CD4-positive, alpha-beta memory T cell (primary cell): ENCODE measurements at regions not wholly inside any gene's neighbourhood (a gene's known extent, or its start where the extent isn't known, plus 50 kb on each side); places are given as distances from the start of the nearest gene placed in this dataset.

Experiments used
- CTCF ChIA-PET: fragments of 350-600 bp; sonication (Branson Sonifier 250); formaldehyde crosslinking; loops from one replicate; lab custom pipeline; 2021; ENCODE audit warnings: inconsistent platforms; ENCODE audit not compliant: partially characterized antibody; lab: Charles Lee
- POLR2A ChIA-PET: fragments of 350-600 bp; sonication (Branson Sonifier 250); formaldehyde crosslinking; loops from one replicate; lab custom pipeline; 2021; ENCODE audit not compliant: partially characterized antibody; lab: Charles Lee
- DNase-seq, 5 donors: peaks; one replicate each; pipeline versions ENCODE4 v3.0.0 to v3.0.0-alpha.2; 2020 to 2022; ENCODE audit warnings: mixed read lengths in 1 of 5
- H3K27ac ChIP-seq: one replicate; pipeline ENCODE4 v1.7.0; 2013; ENCODE audit warnings: low read depth, low read length
- H3K27me3 ChIP-seq: 2 replicates; pipeline ENCODE4 v1.7.0; 2013; ENCODE audit warnings: mild to moderate bottlenecking, low read length, moderate library complexity; ENCODE audit not compliant: insufficient read depth
- H3K36me3 ChIP-seq: 2 replicates; pipeline ENCODE4 v1.7.0; 2013; ENCODE audit warnings: mild to moderate bottlenecking, low read length, moderate library complexity; ENCODE audit not compliant: insufficient read depth
- H3K4me1 ChIP-seq: 2 replicates; pipeline ENCODE4 v1.7.0; 2013; ENCODE audit warnings: mild to moderate bottlenecking, low read length, moderate library complexity; ENCODE audit not compliant: insufficient read depth
- H3K4me3 ChIP-seq, 2 donors: one replicate each; pipeline ENCODE4 v1.7.0; 2013; ENCODE audit warnings: low read length in 2 of 2, mild to moderate bottlenecking in 1 of 2
- H3K9me3 ChIP-seq, 2 donors: one replicate each; pipeline ENCODE4 v1.7.0; 2013; ENCODE audit warnings: low read length in 2 of 2, control low read depth in 1 of 2; ENCODE audit not compliant: control insufficient read depth in 1 of 2
- H3K27ac Mint-ChIP-seq, 7 donors: one replicate each; pipeline ENCODE4 v1.8.0; 2020 to 2021; ENCODE audit warnings: mixed read lengths in 7 of 7, mild to moderate bottlenecking in 6 of 7, inconsistent platforms in 3 of 7, moderate library complexity in 3 of 7
- H3K27me3 Mint-ChIP-seq, 2 donors: one replicate each; pipeline ENCODE4 v1.8.0; 2020 to 2021; ENCODE audit warnings: mixed read lengths in 2 of 2
- H3K36me3 Mint-ChIP-seq, 2 donors: one replicate each; pipeline ENCODE4 v1.8.0; 2020 to 2021; ENCODE audit warnings: mixed read lengths in 2 of 2, inconsistent platforms in 1 of 2, mild to moderate bottlenecking in 1 of 2
- H3K4me1 Mint-ChIP-seq, 4 donors: one replicate each; pipeline ENCODE4 v1.8.0; 2020 to 2021; ENCODE audit warnings: mixed read lengths in 4 of 4, mild to moderate bottlenecking in 1 of 4
- H3K4me3 Mint-ChIP-seq, 8 donors: one replicate each; pipeline ENCODE4 v1.8.0; 2020 to 2021; ENCODE audit warnings: mixed read lengths in 8 of 8, mild to moderate bottlenecking in 7 of 8, moderate library complexity in 6 of 8, inconsistent platforms in 3 of 8
- H3K9me3 Mint-ChIP-seq, 8 donors: one replicate each; pipeline ENCODE4 v1.8.0; 2020 to 2021; ENCODE audit warnings: mixed read lengths in 8 of 8, mild to moderate bottlenecking in 5 of 8, inconsistent platforms in 3 of 8, moderate library complexity in 1 of 8
- intact Hi-C: fragments of 100-400 bp; cut with micrococcal nuclease; formaldehyde crosslinking; loops from one replicate; pipeline ENCODE4 v1.15.1; 2023

DNA sequence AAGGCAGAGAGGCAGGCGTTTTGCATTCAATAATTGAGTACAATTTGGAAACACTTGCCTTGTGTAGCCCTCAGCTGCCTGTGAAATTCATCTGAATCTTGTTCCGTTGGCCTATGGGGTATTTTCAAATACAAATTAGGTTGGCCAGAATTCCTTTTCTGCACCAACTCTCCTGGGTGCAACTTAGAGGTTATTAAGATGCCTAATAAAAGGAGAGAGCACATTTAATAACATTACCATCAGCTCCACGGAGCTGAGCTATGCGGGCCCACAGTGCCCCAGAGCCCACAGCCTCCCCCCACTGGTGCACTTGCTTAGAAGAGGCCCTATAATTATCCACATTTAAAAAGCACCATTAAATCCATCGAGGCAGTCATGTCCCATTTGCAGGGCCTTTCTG lies 367.6 kb upstream of the CLINT1 start:
- H3K4me1 Mint-ChIP-seq, result no peaks in the 10 kb centered on the region
- no peak overlapping the region for H3K4me3 Mint-ChIP-seq
- DNase-seq, result no peak
- no peak overlapping the region for H3K27ac Mint-ChIP-seq
- H3K36me3 ChIP-seq, result no peaks in the 10 kb centered on the region
- no peaks in the 10 kb centered on the region for H3K4me1 ChIP-seq
- H3K9me3 Mint-ChIP-seq, result peaks cover 2 to 10% (median 6%) of the 10 kb centered on the region in 8 donors
- H3K27me3 Mint-ChIP-seq, result peaks cover 1 to 5% of the 10 kb centered on the region in 2 donors
- ChIA-PET POLR2A (no interaction called here), CTCF (no interaction called here)
- no peaks in the 10 kb centered on the region for H3K36me3 Mint-ChIP-seq
- intact Hi-C loops, result no loop called here
- H3K4me3 ChIP-seq, result no peak overlapping the region
- H3K27ac ChIP-seq, result no peak overlapping the region
- no peaks in the 10 kb centered on the region for H3K27me3 ChIP-seq
- no peaks in the 10 kb centered on the region for H3K9me3 ChIP-seq

DNA sequence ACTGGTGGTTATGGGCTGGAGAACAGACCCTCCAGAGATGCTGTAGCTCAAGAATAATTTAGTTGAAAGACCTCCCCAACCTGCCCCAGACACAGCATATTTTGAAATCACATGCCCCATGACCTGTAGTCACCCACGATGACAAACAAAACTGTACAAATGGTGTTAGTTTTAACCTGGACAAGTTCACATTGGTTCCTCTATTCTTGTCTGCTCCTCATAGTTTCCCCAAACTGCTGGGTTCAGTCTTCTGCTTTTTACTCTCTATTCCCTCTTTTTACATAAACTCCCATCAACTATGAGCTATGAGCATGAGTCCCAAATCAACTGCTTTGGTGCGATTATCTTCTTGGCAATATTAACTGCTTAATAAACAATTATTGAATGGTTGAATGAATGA lies 365.3 kb upstream of the CLINT1 start:
- peaks cover 2 to 10% (median 6%) of the 10 kb centered on the region in 8 donors for H3K9me3 Mint-ChIP-seq
- H3K27me3 Mint-ChIP-seq, result peaks cover 1 to 5% of the 10 kb centered on the region in 2 donors
- no peak for DNase-seq

DNA sequence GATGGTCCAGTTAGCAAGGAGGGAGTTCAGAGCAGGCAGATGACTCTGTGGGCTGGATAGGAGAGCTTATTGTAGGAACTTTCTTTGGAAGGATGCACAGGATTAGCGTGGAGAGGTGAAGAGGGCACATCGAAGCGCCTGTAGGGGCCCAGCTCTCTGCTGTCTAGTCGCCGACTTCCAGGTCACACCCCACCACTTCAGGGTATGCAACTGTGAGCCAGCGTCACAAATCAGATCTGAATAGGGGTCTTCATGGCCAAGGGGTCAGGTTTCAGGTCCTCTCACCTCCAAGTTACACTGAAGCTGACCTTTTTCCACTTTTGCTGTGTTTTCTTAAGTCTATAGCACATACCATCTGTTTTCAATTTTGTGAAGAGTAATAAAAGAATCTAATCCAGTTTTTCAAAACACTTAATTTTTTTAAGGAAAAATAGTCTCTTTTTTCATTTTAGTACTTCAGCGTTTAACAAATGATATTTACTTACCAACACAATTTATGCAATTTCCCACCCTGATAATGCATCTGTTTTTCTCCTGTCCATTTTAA lies 364.2 kb upstream of the CLINT1 start:
- no peak overlapping the region for H3K27ac Mint-ChIP-seq
- peaks cover 0 to 5% of the 10 kb centered on the region in 2 donors for H3K27me3 Mint-ChIP-seq
- Histone ChIP-seq H3K27me3 (no peaks in the 10 kb centered on the region), H3K9me3 (no peaks in the 10 kb centered on the region), H3K36me3 (no peaks in the 10 kb centered on the region), H3K4me1 (no peaks in the 10 kb centered on the region), H3K27ac (no peak overlapping the region), H3K4me3 (no peak overlapping the region)
- CTCF ChIA-PET, result no interaction called here
- no peak for DNase-seq
- POLR2A ChIA-PET, result no interaction called here
- H3K9me3 Mint-ChIP-seq, result peaks cover 2 to 8% (median 5%) of the 10 kb centered on the region in 8 donors
- H3K4me3 Mint-ChIP-seq, result no peak overlapping the region
- no peaks in the 10 kb centered on the region for H3K4me1 Mint-ChIP-seq
- H3K36me3 Mint-ChIP-seq, result no peaks in the 10 kb centered on the region
- intact Hi-C loops, result no loop called here

More for the DNA sequence above, 365.3 kb upstream of the CLINT1 start:
- Mint-ChIP-seq H3K4me1 (no peaks in the 10 kb centered on the region), H3K27ac (no peak overlapping the region), H3K4me3 (no peak overlapping the region), H3K36me3 (no peaks in the 10 kb centered on the region)
- Histone ChIP-seq H3K9me3 (no peaks in the 10 kb centered on the region), H3K36me3 (no peaks in the 10 kb centered on the region), H3K27ac (no peak overlapping the region), H3K4me1 (no peaks in the 10 kb centered on the region), H3K27me3 (no peaks in the 10 kb centered on the region), H3K4me3 (no peak overlapping the region)
- POLR2A ChIA-PET, result no interaction called here
- CTCF ChIA-PET, result no interaction called here
- intact Hi-C loops, result no loop called here

DNA sequence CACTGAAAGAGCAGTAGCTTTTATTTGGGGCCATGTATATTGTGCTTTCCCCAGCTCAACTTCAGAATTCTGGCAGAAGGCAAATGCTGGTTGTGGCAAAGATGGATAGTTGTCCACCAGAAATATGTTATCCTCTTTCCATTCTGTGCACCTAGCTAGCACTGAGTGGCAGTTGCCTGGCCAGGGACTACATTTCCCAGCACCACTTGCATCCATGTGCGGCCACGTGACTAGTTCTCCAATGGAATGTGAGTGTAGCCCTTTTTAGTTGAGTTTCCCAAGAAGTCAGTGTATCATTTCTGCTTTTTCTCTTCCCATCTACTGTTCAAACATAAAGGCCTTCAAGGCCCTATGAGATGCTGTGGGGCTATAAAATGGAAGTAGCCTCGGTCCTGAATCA lies 354.0 kb upstream of the CLINT1 start:
- Mint-ChIP-seq H3K27me3 (peaks cover 2 to 4% of the 10 kb centered on the region in 2 donors), H3K4me1 (no peaks in the 10 kb centered on the region), H3K36me3 (no peaks in the 10 kb centered on the region), H3K9me3 (peaks cover 0 to 7% (median 0%) of the 10 kb centered on the region in 8 donors), H3K4me3 (no peak overlapping the region), H3K27ac (no peak overlapping the region)
- DNase-seq, result no peak
- Histone ChIP-seq H3K4me3 (no peak overlapping the region), H3K36me3 (no peaks in the 10 kb centered on the region), H3K4me1 (no peaks in the 10 kb centered on the region), H3K9me3 (no peaks in the 10 kb centered on the region), H3K27me3 (no peaks in the 10 kb centered on the region), H3K27ac (no peak overlapping the region)
- intact Hi-C loops, result no loop called here
- POLR2A ChIA-PET, result no interaction called here
- CTCF ChIA-PET, result no interaction called here

DNA sequence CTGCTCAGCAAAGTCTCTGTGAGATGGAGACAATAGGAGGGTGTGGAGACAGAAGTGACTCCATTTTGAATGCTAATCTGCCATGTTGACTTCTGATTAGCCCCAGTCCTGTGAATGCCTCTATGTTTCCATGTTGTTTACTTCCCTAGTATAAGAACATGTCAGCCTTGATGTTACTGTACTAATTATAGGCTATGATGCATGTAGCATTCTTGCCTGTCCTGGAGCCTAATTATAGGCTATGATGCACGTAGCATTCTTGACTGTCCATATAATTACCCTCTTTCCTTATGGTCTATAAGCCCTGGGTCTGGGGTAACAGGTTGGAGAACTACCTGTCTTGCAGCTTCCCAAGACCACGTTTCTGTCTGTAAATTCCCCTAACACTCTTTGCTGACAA lies 353.3 kb upstream of the CLINT1 start:
- no peaks in the 10 kb centered on the region for H3K4me1 Mint-ChIP-seq
- intact Hi-C loops, result no loop called here
- ChIA-PET POLR2A (no interaction called here), CTCF (no interaction called here)
- H3K4me3 Mint-ChIP-seq, result no peak overlapping the region
- Histone ChIP-seq H3K4me3 (no peak overlapping the region), H3K4me1 (no peaks in the 10 kb centered on the region), H3K27ac (no peak overlapping the region), H3K27me3 (no peaks in the 10 kb centered on the region), H3K9me3 (no peaks in the 10 kb centered on the region), H3K36me3 (no peaks in the 10 kb centered on the region)
- H3K36me3 Mint-ChIP-seq, result no peaks in the 10 kb centered on the region
- H3K27me3 Mint-ChIP-seq, result peaks cover 2 to 4% of the 10 kb centered on the region in 2 donors
- H3K27ac Mint-ChIP-seq, result no peak overlapping the region
- peaks cover 0 to 7% (median 0%) of the 10 kb centered on the region in 8 donors for H3K9me3 Mint-ChIP-seq
- no peak for DNase-seq

DNA sequence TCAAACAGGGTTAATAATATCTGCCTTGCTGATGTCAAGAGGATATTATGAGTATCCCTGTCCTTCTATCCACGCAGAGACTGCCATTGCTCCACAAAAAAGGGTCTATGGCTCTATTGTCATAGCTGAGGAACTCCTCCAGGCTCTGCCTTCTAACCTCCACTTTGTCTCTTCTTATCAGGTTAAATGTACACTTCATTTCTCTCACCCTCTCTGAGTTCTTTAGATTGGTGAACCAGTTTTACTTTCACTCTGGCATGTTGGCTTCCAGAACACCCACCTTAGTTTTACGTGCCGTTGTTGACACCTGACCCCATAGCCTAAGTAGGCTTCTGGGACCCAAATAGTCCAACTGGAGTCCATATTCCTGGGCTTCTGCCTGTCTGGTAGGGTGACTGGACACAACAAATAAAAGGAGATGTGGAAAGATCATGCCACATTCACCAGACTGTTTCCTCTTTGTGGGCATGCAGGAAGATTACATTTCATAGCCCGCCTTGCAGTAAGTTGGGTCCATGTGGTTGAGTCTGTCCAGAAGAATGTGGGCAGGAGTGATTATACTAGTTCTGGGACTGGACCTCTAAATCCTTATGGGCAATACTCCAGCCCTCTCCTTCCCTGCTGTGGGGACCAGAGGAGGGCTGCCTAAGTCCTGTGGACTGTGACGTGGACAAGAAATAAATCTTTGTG lies 350.4 kb upstream of the CLINT1 start:
- H3K27me3 Mint-ChIP-seq, result peaks cover 2 to 6% of the 10 kb centered on the region in 2 donors
- no peaks in the 10 kb centered on the region for H3K9me3 ChIP-seq
- H3K4me3 ChIP-seq, result no peak overlapping the region
- no peak overlapping the region for H3K4me3 Mint-ChIP-seq
- intact Hi-C loops, result no loop called here
- ChIA-PET CTCF (no interaction called here), POLR2A (no interaction called here)
- no peaks in the 10 kb centered on the region for H3K4me1 Mint-ChIP-seq
- H3K27ac Mint-ChIP-seq, result no peak overlapping the region
- peaks cover 0 to 2% (median 0%) of the 10 kb centered on the region in 8 donors for H3K9me3 Mint-ChIP-seq
- no peak for DNase-seq
- H3K27me3 ChIP-seq, result no peaks in the 10 kb centered on the region
- no peaks in the 10 kb centered on the region for H3K4me1 ChIP-seq
- no peaks in the 10 kb centered on the region for H3K36me3 ChIP-seq
- H3K36me3 Mint-ChIP-seq, result no peaks in the 10 kb centered on the region
- H3K27ac ChIP-seq, result no peak overlapping the region

DNA sequence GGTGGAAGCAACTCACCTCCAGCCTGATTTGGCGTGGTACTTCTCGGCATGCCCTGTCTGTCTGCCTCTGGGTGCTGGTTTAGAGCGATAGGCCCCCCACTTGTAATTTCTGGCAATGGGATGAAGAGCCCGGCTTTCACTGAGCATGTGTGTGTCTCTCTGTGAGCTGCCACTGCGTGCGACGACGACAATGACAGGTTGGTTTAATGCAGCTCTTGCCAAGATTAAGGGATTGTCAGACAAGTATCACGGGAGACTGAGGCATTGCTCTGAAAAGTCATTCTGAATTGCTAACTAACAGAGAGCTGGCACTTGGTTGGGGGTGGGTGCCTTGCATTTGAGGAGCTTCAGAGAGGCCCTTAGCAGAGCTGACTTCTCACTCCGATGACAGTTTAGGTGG lies 348.8 kb upstream of the CLINT1 start:
- DNase-seq, result no peak
- ChIA-PET POLR2A (no interaction called here), CTCF (no interaction called here)
- H3K27ac ChIP-seq, result no peak overlapping the region
- intact Hi-C loops, result no loop called here
- H3K4me3 Mint-ChIP-seq, result no peak overlapping the region
- no peak overlapping the region for H3K27ac Mint-ChIP-seq
- H3K27me3 Mint-ChIP-seq, result peaks cover 2 to 6% of the 10 kb centered on the region in 2 donors
- H3K27me3 ChIP-seq, result no peaks in the 10 kb centered on the region
- H3K4me3 ChIP-seq, result no peak overlapping the region
- no peaks in the 10 kb centered on the region for H3K4me1 ChIP-seq
- no peaks in the 10 kb centered on the region for H3K36me3 ChIP-seq
- no peaks in the 10 kb centered on the region for H3K4me1 Mint-ChIP-seq
- no peaks in the 10 kb centered on the region for H3K36me3 Mint-ChIP-seq
- peaks cover 0 to 2% (median 0%) of the 10 kb centered on the region in 8 donors for H3K9me3 Mint-ChIP-seq
- no peaks in the 10 kb centered on the region for H3K9me3 ChIP-seq
